ENCODE measurements at regions not wholly inside any gene's neighbourhood (a gene's known extent, or its start where the extent isn't known, plus 50 kb on each side); places are given as distances from the start of the nearest gene placed in this dataset.
"Not testable (repeated sequence)": the region's sequence is repeated elsewhere in the genome, so short reads cannot be mapped to it uniquely, and the experiment has no call there.

DNA sequence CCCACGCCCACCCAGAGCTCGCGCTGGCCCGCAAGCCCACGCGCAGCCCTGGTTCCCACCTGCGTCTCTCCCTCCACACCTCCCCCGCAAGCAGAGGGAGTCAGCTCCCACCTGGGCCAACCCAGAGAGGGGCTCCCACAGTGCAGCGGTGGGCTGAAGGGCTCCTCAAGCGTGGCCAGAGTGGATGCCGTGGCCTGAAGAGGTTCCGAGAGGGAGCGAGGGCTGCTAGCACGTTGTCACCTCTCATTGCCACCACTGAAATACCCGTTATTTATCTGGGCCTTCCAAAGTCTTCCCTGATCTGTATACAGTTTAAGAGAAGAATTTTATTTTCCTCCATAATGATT is 88.3 kb upstream of the MYLIP start:
- Histone ChIP-seq H4K20me1 (ENCODE audit: insufficient read depth) (no peaks in the 10 kb centered on the region), H3K79me2 (ENCODE audit: insufficient read depth, low read length) (no peaks in the 10 kb centered on the region), H3K4me1 (ENCODE audit: control insufficient read depth in 1 of 2, insufficient read depth in 2 of 2, low read length in 2 of 2) (no peaks in the 10 kb centered on the region), H3K9me3 (ENCODE audit: control insufficient read depth in 1 of 2, insufficient read depth in 1 of 2, low read depth in 1 of 2, low read length in 2 of 2) (no peaks in the 10 kb centered on the region), H3K9me2 (ENCODE audit: insufficient read depth) (no peaks in the 10 kb centered on the region), H3K27ac (ENCODE audit: low read depth, low read length) (no peak overlapping the region), H3K4me3 (replicated peaks in 1 of 2; ENCODE audit: low read depth in 1 of 2, low read length in 2 of 2) (no peak overlapping the region), H3K27me3 (ENCODE audit: insufficient read depth, low read length) (no peaks in the 10 kb centered on the region), H3K9ac (ENCODE audit: low read length) (no peak overlapping the region), H2AFZ (ENCODE audit: low read depth, low read length, poor library complexity, severe bottlenecking) (no peak overlapping the region), H3K4me2 (ENCODE audit: low read length) (no peak overlapping the region), H3K36me3 (ENCODE audit: control insufficient read depth in 1 of 2, insufficient read depth in 2 of 2, low read length in 2 of 2) (no peaks in the 10 kb centered on the region)
- TF ChIP-seq POLR2A (IDR thresholded peaks at IDR 0.05; ENCODE audit: borderline replicate concordance, extremely low read depth, insufficient read depth, insufficient read length) (no peak), CEBPB (IDR thresholded peaks at IDR 0.05; ENCODE audit: low read depth) (no peak), SRF (IDR thresholded peaks at IDR 0.05; ENCODE audit: low read depth) (no peak), CBX3 (IDR thresholded peaks at IDR 0.05; ENCODE audit: low read depth) (no peak), JUND (IDR thresholded peaks at IDR 0.05) (no peak), ZBTB33 (IDR thresholded peaks at IDR 0.05; ENCODE audit: extremely low read depth, insufficient replicate concordance, low read length) (no peak), EZH2 (IDR thresholded peaks at IDR 0.05) (no peak), EZH2phosphoT487 (IDR thresholded peaks at IDR 0.05; ENCODE audit: borderline replicate concordance) (no peak), TCF7L2 (IDR thresholded peaks at IDR 0.05; ENCODE audit: borderline replicate concordance, extremely low read depth, insufficient read depth, insufficient read length) (no peak), YY1 (IDR thresholded peaks at IDR 0.05; ENCODE audit: extremely low read depth, insufficient replicate concordance, low read depth, low read length) (no peak), EGR1 (IDR thresholded peaks at IDR 0.05; ENCODE audit: low read depth) (no peak), RAD21 (IDR thresholded peaks at IDR 0.05; ENCODE audit: low read depth) (no peak), SP1 (IDR thresholded peaks at IDR 0.05; ENCODE audit: low read depth) (no peak), ZFX (IDR thresholded peaks at IDR 0.05) (no peak), ZNF274 (IDR thresholded peaks at IDR 0.05; ENCODE audit: low read depth, low read length) (no peak), SIN3A (IDR thresholded peaks at IDR 0.05; ENCODE audit: low read depth) (no peak)
- TF ChIP-seq, protein P1, sequence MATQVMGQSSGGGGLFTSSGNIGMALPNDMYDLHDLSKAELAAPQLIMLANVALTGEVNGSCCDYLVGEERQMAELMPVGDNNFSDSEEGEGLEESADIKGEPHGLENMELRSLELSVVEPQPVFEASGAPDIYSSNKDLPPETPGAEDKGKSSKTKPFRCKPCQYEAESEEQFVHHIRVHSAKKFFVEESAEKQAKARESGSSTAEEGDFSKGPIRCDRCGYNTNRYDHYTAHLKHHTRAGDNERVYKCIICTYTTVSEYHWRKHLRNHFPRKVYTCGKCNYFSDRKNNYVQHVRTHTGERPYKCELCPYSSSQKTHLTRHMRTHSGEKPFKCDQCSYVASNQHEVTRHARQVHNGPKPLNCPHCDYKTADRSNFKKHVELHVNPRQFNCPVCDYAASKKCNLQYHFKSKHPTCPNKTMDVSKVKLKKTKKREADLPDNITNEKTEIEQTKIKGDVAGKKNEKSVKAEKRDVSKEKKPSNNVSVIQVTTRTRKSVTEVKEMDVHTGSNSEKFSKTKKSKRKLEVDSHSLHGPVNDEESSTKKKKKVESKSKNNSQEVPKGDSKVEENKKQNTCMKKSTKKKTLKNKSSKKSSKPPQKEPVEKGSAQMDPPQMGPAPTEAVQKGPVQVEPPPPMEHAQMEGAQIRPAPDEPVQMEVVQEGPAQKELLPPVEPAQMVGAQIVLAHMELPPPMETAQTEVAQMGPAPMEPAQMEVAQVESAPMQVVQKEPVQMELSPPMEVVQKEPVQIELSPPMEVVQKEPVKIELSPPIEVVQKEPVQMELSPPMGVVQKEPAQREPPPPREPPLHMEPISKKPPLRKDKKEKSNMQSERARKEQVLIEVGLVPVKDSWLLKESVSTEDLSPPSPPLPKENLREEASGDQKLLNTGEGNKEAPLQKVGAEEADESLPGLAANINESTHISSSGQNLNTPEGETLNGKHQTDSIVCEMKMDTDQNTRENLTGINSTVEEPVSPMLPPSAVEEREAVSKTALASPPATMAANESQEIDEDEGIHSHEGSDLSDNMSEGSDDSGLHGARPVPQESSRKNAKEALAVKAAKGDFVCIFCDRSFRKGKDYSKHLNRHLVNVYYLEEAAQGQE (IDR thresholded peaks at IDR 0.05; ENCODE audit: low read depth), result no peak
- TF ChIP-seq, protein P2, sequence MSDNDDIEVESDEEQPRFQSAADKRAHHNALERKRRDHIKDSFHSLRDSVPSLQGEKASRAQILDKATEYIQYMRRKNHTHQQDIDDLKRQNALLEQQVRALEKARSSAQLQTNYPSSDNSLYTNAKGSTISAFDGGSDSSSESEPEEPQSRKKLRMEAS (IDR thresholded peaks at IDR 0.05), result no peak
- BruUV-seq (replicated peaks), result no TSS peak
- ChIA-PET CTCF (no interaction called here), POLR2A (no interaction called here), RAD21 (ENCODE audit: low non-redundant PET in 1 of 2, low total read pairs in 2 of 2, uncharacterized antibody in 2 of 2, unreplicated experiment in 2 of 2) (no interaction called here)
- ATAC-seq, result no peak
- intact Hi-C loops (cut with micrococcal nuclease), result no loop called here
- DNase-seq (ENCODE audit: low read depth, low spot score), result no peak

DNA sequence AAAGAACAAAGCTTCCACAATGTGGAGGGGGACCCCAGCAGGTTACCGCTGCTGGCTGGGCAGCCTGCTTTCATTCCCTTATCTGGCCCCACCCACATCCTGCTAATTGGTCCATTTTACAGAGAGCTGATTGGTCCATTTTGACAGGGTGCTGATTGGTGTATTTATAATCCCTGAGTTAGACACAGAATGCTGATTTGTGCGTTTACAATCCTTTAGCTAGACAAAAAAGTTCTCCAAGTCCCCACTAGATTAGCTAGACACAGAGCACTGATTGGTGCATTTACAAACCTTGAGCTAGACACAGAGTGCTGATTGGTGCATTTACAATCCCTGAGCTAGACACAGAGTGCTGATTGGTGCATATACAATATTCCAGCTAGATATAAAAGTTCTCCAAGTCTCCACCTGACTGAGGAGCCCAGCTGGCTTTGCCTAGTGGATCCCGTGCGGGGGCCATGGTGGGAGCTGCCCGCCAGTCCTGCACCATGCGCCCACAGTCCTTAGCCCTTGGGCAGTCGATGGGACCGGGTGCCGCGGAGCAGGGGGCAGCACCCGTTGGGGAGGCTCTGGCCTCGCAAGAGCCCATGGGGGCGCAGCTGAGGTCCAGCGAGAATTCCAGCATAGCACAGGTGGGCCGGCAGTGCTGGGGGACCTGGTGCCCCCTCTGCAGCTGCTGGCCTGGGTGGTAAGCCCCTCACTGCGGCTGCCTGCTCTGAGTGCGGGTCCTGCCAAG is 88.8 kb upstream of the MYLIP start:
- intact Hi-C loops (cut with micrococcal nuclease); H4K20me1 ChIP-seq (ENCODE audit: insufficient read depth); H3K4me1 ChIP-seq (ENCODE audit: control insufficient read depth in 1 of 2, insufficient read depth in 2 of 2, low read length in 2 of 2); H2AFZ ChIP-seq (ENCODE audit: low read depth, low read length, poor library complexity, severe bottlenecking); H3K9ac ChIP-seq (ENCODE audit: low read length); H3K4me3 ChIP-seq (replicated peaks in 1 of 2; ENCODE audit: low read depth in 1 of 2, low read length in 2 of 2); H3K9me2 ChIP-seq (ENCODE audit: insufficient read depth); H3K36me3 ChIP-seq (ENCODE audit: control insufficient read depth in 1 of 2, insufficient read depth in 2 of 2, low read length in 2 of 2); H3K9me3 ChIP-seq (ENCODE audit: control insufficient read depth in 1 of 2, insufficient read depth in 1 of 2, low read depth in 1 of 2, low read length in 2 of 2); H3K4me2 ChIP-seq (ENCODE audit: low read length); RAD21 ChIA-PET (ENCODE audit: low non-redundant PET in 1 of 2, low total read pairs in 2 of 2, uncharacterized antibody in 2 of 2, unreplicated experiment in 2 of 2); POLR2A ChIA-PET; CTCF ChIA-PET; DNase-seq (ENCODE audit: low read depth, low spot score); H3K27me3 ChIP-seq (ENCODE audit: insufficient read depth, low read length); H3K79me2 ChIP-seq (ENCODE audit: insufficient read depth, low read length); BruUV-seq (replicated peaks); ATAC-seq; H3K27ac ChIP-seq (ENCODE audit: low read depth, low read length): not testable (repeated sequence)
